ENCODE measurements at regions not wholly inside any gene's neighbourhood (a gene's known extent, or its start where the extent isn't known, plus 50 kb on each side); places are given as distances from the start of the nearest gene placed in this dataset.

GRCh38 chr1:29925058-29925457 is 688.7 kb downstream of the PTPRU start:
- H4K20me1 ChIP-seq (ENCODE audit: insufficient read depth): no peaks in the 10 kb centered on the region
- no peaks in the 10 kb centered on the region for H3K36me3 ChIP-seq (ENCODE audit: insufficient read depth)
- no peak for TF ChIP-seq CTCF (conservative IDR thresholded peaks at IDR 0.05; ENCODE audit: low read depth, low read length)
- no peaks in the 10 kb centered on the region for H3K4me1 ChIP-seq (ENCODE audit: low read depth, poor library complexity, severe bottlenecking)
- no peak overlapping the region for H3K4me3 ChIP-seq (IDR thresholded peaks at IDR 0.05; ENCODE audit: insufficient read depth, low read depth, low read length)
- no peak overlapping the region for H3K9ac ChIP-seq
- H3K27me3 ChIP-seq (ENCODE audit: insufficient read depth, low read depth): no peaks in the 10 kb centered on the region; the same call in 1 of the 2 replicates
- no peak overlapping the region for H3K4me2 ChIP-seq
- no peak overlapping the region for H3K27ac ChIP-seq
- H3K79me2 ChIP-seq (ENCODE audit: insufficient read depth, low read depth): no peaks in the 10 kb centered on the region
- no peak overlapping the region for H2AFZ ChIP-seq (ENCODE audit: low read depth)

GRCh38 chr1:29924017-29924431 is 687.7 kb downstream of the PTPRU start:
- Histone ChIP-seq H3K36me3 (ENCODE audit: insufficient read depth) (no peaks in the 10 kb centered on the region), H3K27ac (no peak overlapping the region), H4K20me1 (ENCODE audit: insufficient read depth) (no peaks in the 10 kb centered on the region), H3K4me1 (ENCODE audit: low read depth, poor library complexity, severe bottlenecking) (no peaks in the 10 kb centered on the region), H3K9ac (no peak overlapping the region), H3K79me2 (ENCODE audit: insufficient read depth, low read depth) (no peaks in the 10 kb centered on the region), H3K4me2 (no peak overlapping the region), H2AFZ (ENCODE audit: low read depth) (no peak overlapping the region), H3K27me3 (ENCODE audit: insufficient read depth, low read depth) (no peaks in the 10 kb centered on the region; the same call in 1 of the 2 replicates), H3K4me3 (IDR thresholded peaks at IDR 0.05; ENCODE audit: insufficient read depth, low read depth, low read length) (no peak overlapping the region)
- no peak for TF ChIP-seq CTCF (conservative IDR thresholded peaks at IDR 0.05; ENCODE audit: low read depth, low read length)

- no peak for TF ChIP-seq CTCF (conservative IDR thresholded peaks at IDR 0.05; ENCODE audit: low read depth, low read length)
- H3K27me3 ChIP-seq (ENCODE audit: insufficient read depth, low read depth): no peaks in the 10 kb centered on the region
Observed at GRCh38 chr1:29921741-29922140, 685.4 kb downstream of the PTPRU start.

GRCh38 chr1:29920784-29921183 is 684.5 kb downstream of the PTPRU start:
- Histone ChIP-seq H3K27ac (no peak overlapping the region), H3K27me3 (ENCODE audit: insufficient read depth, low read depth) (no peaks in the 10 kb centered on the region), H3K4me3 (IDR thresholded peaks at IDR 0.05; ENCODE audit: insufficient read depth, low read depth, low read length) (no peak overlapping the region), H4K20me1 (ENCODE audit: insufficient read depth) (no peaks in the 10 kb centered on the region), H3K4me1 (ENCODE audit: low read depth, poor library complexity, severe bottlenecking) (no peaks in the 10 kb centered on the region), H3K79me2 (ENCODE audit: insufficient read depth, low read depth) (no peaks in the 10 kb centered on the region), H2AFZ (ENCODE audit: low read depth) (no peak overlapping the region), H3K9ac (no peak overlapping the region), H3K4me2 (no peak overlapping the region), H3K36me3 (ENCODE audit: insufficient read depth) (no peaks in the 10 kb centered on the region)
- no peak for TF ChIP-seq CTCF (conservative IDR thresholded peaks at IDR 0.05; ENCODE audit: low read depth, low read length)

More at GRCh38 chr1:29921741-29922140, 685.4 kb downstream of the PTPRU start:
- no peaks in the 10 kb centered on the region for H3K36me3 ChIP-seq (ENCODE audit: insufficient read depth)
- H3K4me1 ChIP-seq (ENCODE audit: low read depth, poor library complexity, severe bottlenecking): no peaks in the 10 kb centered on the region
- no peaks in the 10 kb centered on the region for H4K20me1 ChIP-seq (ENCODE audit: insufficient read depth)
- no peak overlapping the region for H3K27ac ChIP-seq
- no peaks in the 10 kb centered on the region for H3K79me2 ChIP-seq (ENCODE audit: insufficient read depth, low read depth)
- H2AFZ ChIP-seq (ENCODE audit: low read depth): no peak overlapping the region
- H3K9ac ChIP-seq: no peak overlapping the region
- H3K4me2 ChIP-seq: no peak overlapping the region
- no peak overlapping the region for H3K4me3 ChIP-seq (IDR thresholded peaks at IDR 0.05; ENCODE audit: insufficient read depth, low read depth, low read length)

Measured in KMS-11 (cell line).